Skin epidermis (tissue), 12 donors: ENCODE measurements at regions not wholly inside any gene's neighbourhood (a gene's known extent, or its start where the extent isn't known, plus 50 kb on each side); places are given as distances from the start of the nearest gene placed in this dataset.

Experiments
- H3K27ac ChIP-seq, 21 experiments: fragments of 200-600 bp; sonication (generic) in 11 of 21; one replicate each; pipeline ENCODE4 v1.5.0; 2020; ENCODE audit warnings: mild to moderate bottlenecking in 3 of 21, inconsistent platforms in 2 of 21, moderate library complexity in 2 of 21
- H3K4me3 ChIP-seq, 7 experiments: fragments of 200-600 bp; sonication (generic) in 2 of 7; one replicate each; pipeline ENCODE4 v1.5.0; 2020; ENCODE audit warnings: inconsistent platforms in 2 of 7, mild to moderate bottlenecking in 2 of 7, moderate library complexity in 1 of 7

DNA sequence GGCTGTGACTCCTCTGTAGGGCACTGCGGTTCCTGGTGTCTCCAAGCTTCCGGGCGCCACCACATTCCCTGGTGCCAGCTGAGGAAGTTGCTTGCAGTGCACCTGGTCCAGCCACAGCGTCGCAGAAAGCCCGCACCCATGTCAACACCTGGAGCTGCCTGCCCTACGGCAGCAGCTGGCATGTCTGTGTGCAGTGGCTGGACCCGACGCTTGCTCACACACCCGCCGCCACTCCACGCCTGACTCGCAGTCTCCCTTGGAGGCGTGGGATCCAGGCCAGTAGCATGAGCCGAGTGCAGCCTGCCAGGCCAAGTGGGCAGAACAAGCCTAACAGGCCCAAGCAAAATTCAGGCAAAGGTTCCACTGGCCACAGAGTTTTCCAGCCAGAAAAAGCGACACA, 118.1 kb upstream of the PHF14 start:
- H3K4me3 ChIP-seq = no peak overlapping the region
- H3K27ac ChIP-seq = no peak overlapping the region

DNA sequence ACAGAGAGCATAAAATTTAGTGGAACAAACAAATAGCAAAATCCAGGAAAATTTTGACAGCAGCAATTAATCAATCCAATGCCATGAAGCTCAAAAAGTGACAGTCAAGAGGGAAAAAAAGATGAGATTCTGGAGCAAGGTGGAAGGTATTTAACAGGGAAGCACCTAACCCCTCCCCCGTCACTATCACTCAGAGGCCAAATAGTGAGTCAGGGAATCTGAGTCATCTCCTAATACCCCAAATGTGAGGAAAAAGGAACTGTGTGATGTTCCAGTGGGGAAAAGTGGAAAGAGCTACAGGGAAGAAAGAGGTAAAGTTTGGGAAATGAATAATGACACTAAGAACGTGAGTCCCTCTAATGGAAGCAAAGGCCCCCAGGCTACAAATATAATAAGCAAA, 113.2 kb upstream of the PHF14 start:
- Histone ChIP-seq H3K27ac (no peak overlapping the region), H3K4me3 (no peak overlapping the region)

DNA sequence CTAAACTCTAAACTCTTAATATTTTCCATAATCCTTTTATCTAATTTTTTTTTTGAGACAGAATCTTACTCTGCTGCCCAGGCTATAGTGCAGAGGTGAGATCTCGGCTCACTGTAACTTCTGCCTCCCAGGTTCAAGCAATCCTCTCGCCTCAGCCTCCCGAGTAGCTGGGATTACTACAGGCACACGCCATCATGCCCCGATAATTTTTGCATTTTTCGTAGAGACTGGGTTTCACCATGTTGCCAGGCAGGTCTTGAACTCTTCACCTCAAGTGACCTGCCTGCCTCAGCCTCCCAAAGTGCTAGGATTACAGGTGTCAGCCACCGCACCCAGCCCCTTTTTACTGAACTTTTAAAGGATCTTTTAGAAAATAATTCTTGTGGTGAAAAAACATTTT, 110.2 kb upstream of the PHF14 start:
- Histone ChIP-seq H3K27ac (no peak overlapping the region), H3K4me3 (no peak overlapping the region)

DNA sequence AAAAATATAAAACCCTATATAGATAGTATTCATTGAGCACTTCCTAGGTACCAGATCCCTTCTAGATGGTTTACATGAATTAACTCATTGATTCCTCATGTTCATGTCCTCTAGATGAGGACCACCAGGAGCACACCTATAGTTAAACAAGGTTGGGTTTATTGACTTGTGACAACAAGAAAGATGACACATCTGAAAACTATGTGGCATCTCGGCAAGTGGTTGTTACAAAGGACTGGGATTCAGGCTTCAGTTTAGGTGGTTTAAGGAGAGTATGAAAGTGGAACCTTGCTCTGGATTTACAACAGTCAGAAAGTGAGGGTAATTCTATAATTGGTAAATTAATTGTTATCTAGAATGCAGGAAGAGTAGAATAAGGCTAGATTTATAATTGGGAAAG, 99.0 kb upstream of the PHF14 start:
- Histone ChIP-seq H3K4me3 (no peak overlapping the region), H3K27ac (no peak overlapping the region)

DNA sequence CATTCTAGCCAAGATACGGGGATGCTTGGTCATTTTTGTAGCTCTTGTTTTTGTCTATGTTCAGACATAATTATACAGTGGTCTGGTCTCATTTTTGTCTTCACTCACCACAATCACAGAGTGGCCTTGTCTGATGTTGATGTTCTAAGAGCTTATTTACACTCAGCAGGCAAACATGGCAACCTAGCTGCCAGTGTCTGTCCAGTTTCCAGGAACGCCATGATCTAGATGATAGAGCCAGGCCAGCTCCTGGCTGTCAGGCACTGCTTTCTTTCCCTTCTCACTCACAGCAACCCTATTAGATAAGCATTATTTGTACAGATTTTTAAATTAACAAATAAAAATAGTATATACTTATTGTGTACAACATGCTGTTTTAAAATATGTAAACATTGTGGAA, 98.6 kb upstream of the PHF14 start:
- H3K27ac ChIP-seq = no peak overlapping the region
- no peak overlapping the region for H3K4me3 ChIP-seq

DNA sequence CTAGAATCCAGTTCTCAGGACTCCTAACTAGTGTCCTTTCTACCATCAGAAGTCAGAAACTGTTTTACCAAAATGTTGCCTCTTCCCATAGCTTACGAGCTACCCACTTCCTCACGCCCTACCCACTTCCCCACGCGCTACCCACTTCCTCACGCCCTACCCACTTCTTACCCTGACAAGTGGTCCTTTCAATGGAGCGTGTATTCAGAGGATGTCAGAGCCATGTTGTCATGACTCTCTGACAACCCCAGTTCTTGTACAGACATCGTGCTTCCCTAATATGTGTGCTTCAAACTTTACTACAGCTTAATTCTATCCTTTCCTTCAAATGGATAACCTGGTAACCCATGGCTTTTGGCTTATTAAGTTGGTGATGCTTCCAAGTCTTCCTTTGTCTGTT, 84.8 kb upstream of the PHF14 start:
- no peak overlapping the region for H3K27ac ChIP-seq
- no peak overlapping the region for H3K4me3 ChIP-seq

DNA sequence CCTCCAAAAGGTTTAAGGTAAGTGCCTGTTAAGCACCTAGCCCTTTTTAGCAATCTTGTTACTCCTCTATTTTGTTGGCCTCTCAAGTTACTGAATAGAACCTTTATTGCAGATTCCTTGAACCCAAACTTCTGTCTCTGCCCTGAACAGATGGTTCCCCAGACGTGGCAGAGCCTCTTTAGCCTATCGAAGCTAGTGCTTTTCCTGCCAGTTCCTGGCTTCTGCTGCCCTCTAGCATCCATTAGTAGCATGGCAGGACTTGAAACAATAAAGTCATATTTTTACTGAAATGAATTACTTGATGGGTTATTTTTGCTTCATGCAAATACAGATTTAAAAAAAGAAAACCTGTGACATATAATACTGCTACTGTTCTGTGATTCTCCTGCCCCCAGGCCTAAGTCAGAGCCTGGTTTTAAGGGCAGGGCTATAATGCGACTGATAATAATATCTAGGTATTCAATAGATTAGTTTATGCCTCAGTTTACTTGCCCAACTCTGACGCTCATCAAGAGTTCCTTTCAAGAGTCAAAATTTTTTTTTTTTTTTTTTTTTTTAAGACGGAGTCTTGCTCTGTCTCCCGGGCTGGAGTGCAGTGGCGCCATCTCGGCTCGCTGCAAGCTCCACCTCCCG, 84.3 kb upstream of the PHF14 start:
- H3K27ac ChIP-seq = no peak overlapping the region
- no peak overlapping the region for H3K4me3 ChIP-seq

DNA sequence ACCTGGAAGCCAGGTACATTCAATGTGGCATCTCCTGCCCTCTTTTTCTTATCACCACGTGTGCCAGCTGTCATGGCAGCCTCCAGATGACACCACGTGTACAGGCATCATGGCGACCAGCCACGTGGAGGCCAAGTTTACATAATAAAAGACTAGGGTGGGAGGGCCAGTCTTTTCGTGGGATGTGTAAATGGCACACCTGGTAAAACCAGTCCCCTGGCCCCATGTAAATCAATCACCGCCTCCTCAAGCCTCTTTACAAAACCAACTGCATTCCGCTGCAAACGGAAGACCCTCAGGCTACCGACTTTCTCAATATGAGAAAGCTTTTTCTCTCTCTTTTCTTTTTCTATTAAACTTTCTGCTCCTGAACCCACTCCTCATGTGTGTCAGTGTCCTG, 65.1 kb upstream of the PHF14 start:
- Histone ChIP-seq H3K4me3 (no peak overlapping the region), H3K27ac (no peak overlapping the region)

DNA sequence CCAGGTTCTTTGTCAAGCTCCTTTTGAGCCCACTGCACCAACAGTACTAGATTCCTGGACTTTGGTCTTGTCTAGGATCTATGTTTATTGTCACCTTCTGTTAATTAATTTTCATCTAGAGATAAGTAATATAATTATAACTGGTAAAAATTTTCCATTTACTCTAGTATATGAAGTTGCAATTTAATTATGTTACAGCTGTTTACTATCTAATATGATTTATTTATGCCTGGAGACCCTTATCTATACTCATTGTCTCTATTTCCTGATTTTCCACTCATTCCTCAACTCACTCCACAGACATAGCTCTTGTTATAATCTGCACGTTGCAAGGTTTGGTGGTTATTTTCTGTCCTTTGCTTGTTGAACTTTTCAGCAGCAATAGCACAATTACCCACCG, 63.2 kb upstream of the PHF14 start:
- H3K4me3 ChIP-seq = no peak overlapping the region

DNA sequence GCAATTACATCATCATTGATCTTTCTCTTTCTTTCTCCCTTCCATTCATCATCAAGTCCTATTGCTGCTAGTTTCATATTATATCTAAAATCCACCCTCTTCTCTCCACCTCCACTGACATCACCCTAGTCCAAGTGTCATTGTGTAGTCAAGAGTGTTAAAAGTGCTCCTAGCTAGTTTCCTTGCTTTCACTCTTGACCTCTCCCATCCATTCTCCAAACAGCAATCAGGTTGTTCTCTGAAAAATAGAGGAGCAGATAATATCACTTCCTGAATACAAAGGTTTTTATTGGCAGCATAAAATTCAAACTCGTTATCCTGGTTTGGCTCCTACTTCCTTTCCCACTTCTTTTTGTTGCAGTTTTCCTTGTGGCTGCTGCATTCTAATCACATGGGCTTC, 61.6 kb upstream of the PHF14 start:
- H3K4me3 ChIP-seq = no peak overlapping the region

More for the DNA sequence above, 63.2 kb upstream of the PHF14 start:
- no peak overlapping the region for H3K27ac ChIP-seq

DNA sequence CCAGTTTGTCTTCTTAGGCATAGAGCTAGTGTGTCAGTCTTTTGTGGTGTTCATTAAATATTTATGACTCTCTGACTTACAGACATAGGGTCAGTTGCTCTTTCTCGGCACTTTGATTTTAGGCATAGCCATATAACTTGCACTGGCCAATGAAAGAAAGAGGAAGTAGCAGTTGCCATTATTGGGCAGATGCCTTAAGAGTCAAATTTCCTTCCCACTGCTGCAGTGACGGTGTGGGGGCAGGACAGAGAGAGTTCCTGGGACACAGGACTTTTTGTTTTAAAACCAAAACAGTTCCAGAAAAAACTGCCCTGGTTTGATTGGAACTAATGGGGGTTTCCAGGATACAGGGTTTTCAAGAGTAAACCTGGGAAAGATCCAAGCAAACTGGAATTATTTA, 60.2 kb upstream of the PHF14 start:
- H3K4me3 ChIP-seq = no peak overlapping the region
- no peak overlapping the region for H3K27ac ChIP-seq

More for the DNA sequence above, 61.6 kb upstream of the PHF14 start:
- H3K27ac ChIP-seq = no peak overlapping the region

DNA sequence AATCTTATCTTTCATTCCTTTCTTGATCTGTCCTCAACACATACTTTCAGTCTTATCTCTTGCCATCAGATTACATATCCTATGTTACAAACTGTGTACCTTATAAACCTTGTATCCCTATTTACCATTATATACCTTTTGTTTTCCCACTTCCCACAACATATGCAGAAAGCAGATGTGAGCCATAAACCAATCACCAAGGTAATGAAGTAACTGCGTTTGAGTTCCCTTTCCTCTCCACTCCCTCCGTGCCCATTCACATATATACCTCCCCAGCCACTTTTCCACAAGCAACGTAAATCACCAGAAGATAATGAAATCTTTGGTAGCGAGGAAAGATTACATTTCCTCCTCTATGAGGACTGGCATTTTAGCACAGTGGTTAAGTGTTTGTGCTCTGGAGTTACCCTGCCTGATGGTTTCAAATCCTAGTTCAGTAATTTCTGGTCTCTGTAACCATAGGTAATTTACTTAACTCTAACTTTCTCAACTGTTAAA, 55.5 kb upstream of the PHF14 start:
- Histone ChIP-seq H3K4me3 (no peak overlapping the region), H3K27ac (no peak overlapping the region)

DNA sequence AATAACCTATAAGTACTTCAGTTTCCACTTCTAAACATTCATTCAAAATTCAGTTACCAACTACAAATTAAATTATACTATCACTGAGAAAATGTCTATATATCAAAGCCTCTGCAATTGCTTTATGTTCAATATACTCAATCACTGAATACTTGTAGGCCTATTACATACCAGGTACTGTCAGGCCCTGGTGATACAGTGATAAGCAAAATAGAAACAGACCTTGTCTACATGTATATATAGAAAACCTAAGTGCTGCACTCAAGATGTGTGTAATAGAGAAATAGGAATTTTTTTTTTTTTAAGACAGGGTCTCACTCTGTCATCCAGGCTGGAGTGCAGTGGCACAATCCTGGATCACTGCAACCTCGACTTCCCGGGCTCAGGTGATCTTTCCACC, 53.7 kb upstream of the PHF14 start:
- H3K4me3 ChIP-seq = no peak overlapping the region
- H3K27ac ChIP-seq = no peak overlapping the region
